VCaP (cell line): ENCODE measurements at regions not wholly inside any gene's neighbourhood (a gene's known extent, or its start where the extent isn't known, plus 50 kb on each side); places are given as distances from the start of the nearest gene placed in this dataset.

Source experiments
- H3K27ac ChIP-seq: fragments of 450-650 bp; 2 replicates; pipeline ENCODE4 v1.5.1; 2017
- TF ChIP-seq, protein P1 (sequence below): fragments of 450-650 bp; conservative IDR thresholded peaks from 2 replicates; pipeline ENCODE4 v1.5.1; 2017; ENCODE audit warnings: mild to moderate bottlenecking, moderate library complexity

DNA sequence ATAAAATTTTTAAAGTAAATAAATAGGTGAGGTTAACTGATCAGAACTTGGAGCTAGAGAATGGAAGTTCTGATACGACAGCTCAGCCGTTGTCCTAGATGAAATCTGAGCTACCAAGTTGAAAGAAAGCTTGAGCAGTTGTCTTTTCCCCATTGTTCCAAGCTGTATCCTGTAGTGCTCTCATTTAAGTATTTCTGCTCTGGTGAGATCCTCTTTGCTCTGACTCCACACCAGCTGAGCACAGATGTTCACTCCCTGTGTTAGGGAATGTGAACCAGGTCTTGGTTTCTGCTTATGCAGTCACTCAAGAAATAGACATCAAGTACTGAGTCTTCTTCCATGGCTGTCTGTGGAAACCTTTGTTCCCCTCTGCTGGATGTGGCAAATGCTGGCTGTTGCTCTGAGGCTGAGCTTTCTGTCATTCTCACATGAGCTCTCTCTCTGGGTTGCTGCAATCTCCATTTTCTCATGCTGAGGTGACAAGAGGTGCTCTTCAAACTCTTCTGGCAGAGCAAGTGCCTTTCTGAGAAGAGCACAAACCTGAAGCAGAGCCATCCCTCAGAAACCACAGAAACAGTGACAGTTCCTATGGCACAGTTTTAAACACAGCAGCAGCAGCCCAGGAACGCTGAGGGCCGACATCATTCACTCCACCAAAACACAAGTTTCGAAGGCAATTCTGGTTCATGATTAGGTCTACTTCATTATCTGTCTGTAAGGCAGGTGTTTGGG, 194.1 kb downstream of the SP3 start:
- TF ChIP-seq, protein P1, sequence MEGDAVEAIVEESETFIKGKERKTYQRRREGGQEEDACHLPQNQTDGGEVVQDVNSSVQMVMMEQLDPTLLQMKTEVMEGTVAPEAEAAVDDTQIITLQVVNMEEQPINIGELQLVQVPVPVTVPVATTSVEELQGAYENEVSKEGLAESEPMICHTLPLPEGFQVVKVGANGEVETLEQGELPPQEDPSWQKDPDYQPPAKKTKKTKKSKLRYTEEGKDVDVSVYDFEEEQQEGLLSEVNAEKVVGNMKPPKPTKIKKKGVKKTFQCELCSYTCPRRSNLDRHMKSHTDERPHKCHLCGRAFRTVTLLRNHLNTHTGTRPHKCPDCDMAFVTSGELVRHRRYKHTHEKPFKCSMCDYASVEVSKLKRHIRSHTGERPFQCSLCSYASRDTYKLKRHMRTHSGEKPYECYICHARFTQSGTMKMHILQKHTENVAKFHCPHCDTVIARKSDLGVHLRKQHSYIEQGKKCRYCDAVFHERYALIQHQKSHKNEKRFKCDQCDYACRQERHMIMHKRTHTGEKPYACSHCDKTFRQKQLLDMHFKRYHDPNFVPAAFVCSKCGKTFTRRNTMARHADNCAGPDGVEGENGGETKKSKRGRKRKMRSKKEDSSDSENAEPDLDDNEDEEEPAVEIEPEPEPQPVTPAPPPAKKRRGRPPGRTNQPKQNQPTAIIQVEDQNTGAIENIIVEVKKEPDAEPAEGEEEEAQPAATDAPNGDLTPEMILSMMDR, result no peak
- H3K27ac ChIP-seq, result no peak overlapping the region

DNA sequence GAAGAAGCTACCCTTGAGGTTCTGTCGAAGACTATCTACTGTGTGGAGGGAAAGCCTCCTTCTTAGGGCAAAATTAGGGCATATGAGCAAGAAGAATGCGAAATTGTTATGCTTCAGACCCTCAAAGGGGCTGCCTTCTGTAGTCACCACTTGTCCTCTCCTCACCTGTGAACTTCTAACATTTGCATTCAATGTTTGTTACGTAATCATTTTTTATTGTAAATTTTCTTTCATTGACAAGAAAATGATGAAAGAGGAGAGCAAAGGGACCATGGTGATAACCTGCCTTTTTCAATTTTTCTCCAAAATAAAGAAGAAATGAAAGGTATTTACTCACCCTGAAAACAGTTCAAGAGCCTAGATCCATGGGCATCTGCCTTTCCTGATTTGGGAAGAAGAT, 193.0 kb downstream of the SP3 start:
- H3K27ac ChIP-seq, result no peak overlapping the region
- TF ChIP-seq, protein P1, result no peak

DNA sequence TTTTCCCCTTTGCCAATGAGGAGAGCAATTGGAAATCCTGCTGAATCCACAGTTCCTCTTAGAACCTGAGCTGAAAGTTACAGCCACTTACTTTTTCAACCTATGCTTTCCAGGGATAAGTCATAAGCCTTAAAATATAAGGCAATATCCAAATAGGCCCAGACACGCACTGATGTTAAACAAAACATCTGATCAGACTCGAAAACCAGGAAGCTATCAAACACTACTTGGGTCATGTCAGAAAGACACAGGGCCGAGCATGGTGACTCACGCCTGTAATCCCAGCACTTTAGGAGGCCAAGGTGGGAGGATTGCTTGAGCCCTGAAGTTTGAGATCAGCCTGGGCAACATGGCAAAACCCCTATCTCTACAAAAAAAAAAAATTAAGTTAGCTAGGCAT, 192.1 kb downstream of the SP3 start:
- no peak overlapping the region for H3K27ac ChIP-seq

DNA sequence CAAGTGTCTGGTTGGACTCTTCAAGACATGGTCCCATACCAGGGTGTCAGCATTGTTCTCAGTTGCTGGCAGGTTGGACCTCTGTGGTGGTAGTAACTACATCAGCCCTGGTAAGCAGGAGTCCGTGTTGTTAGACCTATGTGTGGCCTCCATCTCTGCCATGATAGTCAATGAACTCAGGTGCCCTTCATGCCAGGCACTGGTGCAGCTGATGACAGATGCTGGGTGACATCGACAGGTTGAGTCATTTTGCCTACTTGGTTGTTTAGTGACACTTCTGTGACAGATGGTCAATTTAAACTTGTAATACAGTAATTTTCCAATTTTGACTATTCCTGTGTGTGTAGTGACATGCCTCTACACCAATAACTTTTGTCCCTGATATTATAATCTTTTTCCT, 189.7 kb downstream of the SP3 start:
- no peak overlapping the region for H3K27ac ChIP-seq
- TF ChIP-seq, protein P1, result no peak

More for the DNA sequence above, 192.1 kb downstream of the SP3 start:
- TF ChIP-seq, protein P1, result no peak

DNA sequence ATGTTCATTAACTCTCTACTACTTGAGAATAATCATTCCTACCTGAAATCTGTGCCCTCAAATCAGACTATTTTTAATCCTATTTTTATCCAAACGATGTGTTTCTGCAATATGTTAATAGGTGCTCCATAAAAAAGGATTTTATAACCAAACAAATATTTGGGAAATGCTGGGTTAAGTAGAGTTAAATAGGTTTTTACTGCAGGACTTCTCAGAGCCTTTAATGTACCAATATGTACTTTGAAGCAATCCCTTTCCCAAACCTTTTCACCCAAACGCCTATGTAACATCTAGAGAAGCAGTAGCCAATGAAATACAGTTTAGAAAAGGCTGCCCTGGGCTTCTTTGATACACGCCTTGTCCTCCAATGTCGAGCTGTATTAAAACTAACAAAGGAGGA, 182.5 kb downstream of the SP3 start:
- TF ChIP-seq, protein P1, result no peak
- H3K27ac ChIP-seq, result no peak overlapping the region

DNA sequence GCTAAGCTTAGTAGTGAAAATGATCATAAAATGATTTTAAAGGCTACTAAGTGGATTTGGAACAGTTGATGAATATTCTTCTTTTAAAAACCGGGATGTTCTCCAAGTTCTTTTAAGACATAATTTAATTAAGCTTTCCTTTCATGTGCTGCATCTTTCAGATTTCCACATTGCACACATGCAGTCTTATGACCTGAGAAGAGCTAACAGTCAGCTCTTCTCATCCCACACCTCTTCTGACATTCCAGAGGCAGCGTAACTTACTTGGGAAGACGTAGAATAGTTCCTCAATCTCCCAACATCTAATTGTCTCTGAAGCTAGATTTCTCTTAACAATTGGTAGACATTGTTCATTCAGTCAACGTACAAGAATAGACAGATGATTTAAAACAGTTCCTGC, 181.8 kb downstream of the SP3 start:
- no peak overlapping the region; the same call in 1 of the 2 replicates for H3K27ac ChIP-seq
- TF ChIP-seq, protein P1, result no peak

DNA sequence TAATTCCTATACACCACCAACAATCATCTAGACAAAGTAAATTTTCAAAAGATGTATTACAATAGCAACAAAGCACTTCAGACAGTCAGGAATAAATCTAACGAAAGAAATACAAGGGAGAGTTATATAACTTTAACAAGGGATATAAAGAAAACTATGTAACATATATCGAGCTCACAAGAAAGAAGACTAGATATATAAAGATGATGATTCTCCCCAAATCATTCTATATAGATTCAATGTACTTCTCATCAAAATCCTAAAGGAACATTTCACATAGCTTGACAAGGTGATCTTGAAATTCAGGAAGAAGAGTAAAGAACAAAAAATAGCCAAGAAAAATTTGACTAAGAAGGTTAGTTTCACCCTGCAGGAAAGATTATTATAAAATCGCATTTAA, 179.4 kb downstream of the SP3 start:
- TF ChIP-seq, protein P1, result no peak
- H3K27ac ChIP-seq, result no peak overlapping the region
